ENCODE measurements at regions not wholly inside any gene's neighbourhood (a gene's known extent, or its start where the extent isn't known, plus 50 kb on each side); places are given as distances from the start of the nearest gene placed in this dataset.

- no peak overlapping the region for H3K27ac ChIP-seq (ENCODE audit: insufficient read depth, low read length, poor library complexity, severe bottlenecking)
- no peak for ATAC-seq (ENCODE audit: low read depth in 2 of 2)
- H3K27ac Mint-ChIP-seq, result no peak overlapping the region
- no peak overlapping the region for H3K4me3 ChIP-seq (ENCODE audit: low read depth, low read length)
- H3K27me3 ChIP-seq (ENCODE audit: control insufficient read depth, insufficient read depth, low read length), result no peaks in the 10 kb centered on the region
- H3K9me3 Mint-ChIP-seq, result peaks cover 0 to 5% (median 3%) of the 10 kb centered on the region in 7 donors
- DNase-seq, result no peak
- no peaks in the 10 kb centered on the region for H3K4me1 Mint-ChIP-seq
- no peaks in the 10 kb centered on the region for H3K36me3 Mint-ChIP-seq
- H3K4me3 Mint-ChIP-seq, result no peak overlapping the region
- H3K4me1 ChIP-seq (ENCODE audit: control insufficient read depth, insufficient read depth, low read length, poor library complexity, severe bottlenecking), result no peaks in the 10 kb centered on the region
- no peaks in the 10 kb centered on the region for H3K36me3 ChIP-seq (ENCODE audit: control insufficient read depth, insufficient read depth, low read length)
- no peaks in the 10 kb centered on the region for H3K9me3 ChIP-seq (ENCODE audit: control insufficient read depth in 2 of 2, low read length in 2 of 2)
- H3K27me3 Mint-ChIP-seq, result no peaks in the 10 kb centered on the region
Measured at GRCh38 chr4:44916411-44916810, 190.1 kb upstream of the GNPDA2 start.

- ATAC-seq (ENCODE audit: low read depth in 2 of 2) (no peak), DNase-seq (no peak)
- H3K36me3 Mint-ChIP-seq, result no peaks in the 10 kb centered on the region
- H3K27ac ChIP-seq (ENCODE audit: insufficient read depth, low read length, poor library complexity, severe bottlenecking), result no peak overlapping the region
- H3K27me3 Mint-ChIP-seq, result no peaks in the 10 kb centered on the region
- no peaks in the 10 kb centered on the region for H3K9me3 ChIP-seq (ENCODE audit: control insufficient read depth in 2 of 2, low read length in 2 of 2)
- H3K9me3 Mint-ChIP-seq, result peaks cover 0 to 5% (median 3%) of the 10 kb centered on the region in 7 donors
- no peaks in the 10 kb centered on the region for H3K4me1 ChIP-seq (ENCODE audit: control insufficient read depth, insufficient read depth, low read length, poor library complexity, severe bottlenecking)
- no peak overlapping the region for H3K4me3 Mint-ChIP-seq
- H3K4me3 ChIP-seq (ENCODE audit: low read depth, low read length), result no peak overlapping the region
- H3K27me3 ChIP-seq (ENCODE audit: control insufficient read depth, insufficient read depth, low read length), result no peaks in the 10 kb centered on the region
- H3K4me1 Mint-ChIP-seq, result no peaks in the 10 kb centered on the region
- H3K36me3 ChIP-seq (ENCODE audit: control insufficient read depth, insufficient read depth, low read length), result no peaks in the 10 kb centered on the region
- H3K27ac Mint-ChIP-seq, result no peak overlapping the region
Measured at GRCh38 chr4:44914748-44915147, 188.4 kb upstream of the GNPDA2 start.

- no peaks in the 10 kb centered on the region for H3K4me1 Mint-ChIP-seq
- H3K4me3 ChIP-seq (ENCODE audit: low read depth, low read length), result no peak overlapping the region
- H3K27ac Mint-ChIP-seq, result no peak overlapping the region
- H3K36me3 ChIP-seq (ENCODE audit: control insufficient read depth, insufficient read depth, low read length), result no peaks in the 10 kb centered on the region
- H3K4me1 ChIP-seq (ENCODE audit: control insufficient read depth, insufficient read depth, low read length, poor library complexity, severe bottlenecking), result no peaks in the 10 kb centered on the region
- peaks cover 0 to 4% (median 3%) of the 10 kb centered on the region in 7 donors for H3K9me3 Mint-ChIP-seq
- no peak overlapping the region for H3K27ac ChIP-seq (ENCODE audit: insufficient read depth, low read length, poor library complexity, severe bottlenecking)
- H3K27me3 ChIP-seq (ENCODE audit: control insufficient read depth, insufficient read depth, low read length), result no peaks in the 10 kb centered on the region
- no peaks in the 10 kb centered on the region for H3K9me3 ChIP-seq (ENCODE audit: control insufficient read depth in 2 of 2, low read length in 2 of 2)
- H3K4me3 Mint-ChIP-seq, result no peak overlapping the region
- no peaks in the 10 kb centered on the region for H3K36me3 Mint-ChIP-seq
- DNase-seq (no peak), ATAC-seq (ENCODE audit: low read depth in 2 of 2) (no peak)
- no peaks in the 10 kb centered on the region for H3K27me3 Mint-ChIP-seq
Measured at GRCh38 chr4:44914223-44914622, 187.9 kb upstream of the GNPDA2 start.

GRCh38 chr4:44912980-44913379 lies 186.6 kb upstream of the GNPDA2 start:
- no peaks in the 10 kb centered on the region for H3K9me3 ChIP-seq (ENCODE audit: control insufficient read depth in 2 of 2, low read length in 2 of 2)
- Mint-ChIP-seq H3K27ac (no peak overlapping the region), H3K4me1 (no peaks in the 10 kb centered on the region), H3K9me3 (peaks cover 0 to 5% (median 3%) of the 10 kb centered on the region in 7 donors), H3K4me3 (no peak overlapping the region), H3K27me3 (no peaks in the 10 kb centered on the region), H3K36me3 (no peaks in the 10 kb centered on the region)
- DNase-seq (no peak), ATAC-seq (ENCODE audit: low read depth in 2 of 2) (no peak)
- no peaks in the 10 kb centered on the region for H3K36me3 ChIP-seq (ENCODE audit: control insufficient read depth, insufficient read depth, low read length)
- H3K27ac ChIP-seq (ENCODE audit: insufficient read depth, low read length, poor library complexity, severe bottlenecking), result no peak overlapping the region
- H3K27me3 ChIP-seq (ENCODE audit: control insufficient read depth, insufficient read depth, low read length), result no peaks in the 10 kb centered on the region
- H3K4me1 ChIP-seq (ENCODE audit: control insufficient read depth, insufficient read depth, low read length, poor library complexity, severe bottlenecking), result no peaks in the 10 kb centered on the region
- no peak overlapping the region for H3K4me3 ChIP-seq (ENCODE audit: low read depth, low read length)

GRCh38 chr4:44908565-44908964 lies 182.2 kb upstream of the GNPDA2 start:
- no peak for ATAC-seq (ENCODE audit: low read depth in 2 of 2)
- peaks cover 1 to 14% (median 4%) of the 10 kb centered on the region in 7 donors for H3K9me3 Mint-ChIP-seq
- Histone ChIP-seq H3K36me3 (ENCODE audit: control insufficient read depth, insufficient read depth, low read length) (no peaks in the 10 kb centered on the region), H3K4me3 (ENCODE audit: low read depth, low read length) (no peak overlapping the region), H3K9me3 (ENCODE audit: control insufficient read depth in 2 of 2, low read length in 2 of 2) (no peaks in the 10 kb centered on the region), H3K27me3 (ENCODE audit: control insufficient read depth, insufficient read depth, low read length) (no peaks in the 10 kb centered on the region), H3K4me1 (ENCODE audit: control insufficient read depth, insufficient read depth, low read length, poor library complexity, severe bottlenecking) (no peaks in the 10 kb centered on the region), H3K27ac (ENCODE audit: insufficient read depth, low read length, poor library complexity, severe bottlenecking) (no peak overlapping the region)
- DNase-seq, result no peak
- no peaks in the 10 kb centered on the region for H3K27me3 Mint-ChIP-seq
- no peaks in the 10 kb centered on the region for H3K36me3 Mint-ChIP-seq
- H3K27ac Mint-ChIP-seq, result no peak overlapping the region
- H3K4me1 Mint-ChIP-seq, result no peaks in the 10 kb centered on the region
- H3K4me3 Mint-ChIP-seq, result no peak overlapping the region

GRCh38 chr4:44872246-44872645 lies 145.9 kb upstream of the GNPDA2 start:
- ATAC-seq (ENCODE audit: low read depth in 2 of 2), result no peak
- Histone ChIP-seq H3K36me3 (ENCODE audit: control insufficient read depth, insufficient read depth, low read length) (no peaks in the 10 kb centered on the region), H3K9me3 (ENCODE audit: control insufficient read depth in 2 of 2, low read length in 2 of 2) (no peaks in the 10 kb centered on the region)

GRCh38 chr4:44871133-44871532 lies 144.8 kb upstream of the GNPDA2 start:
- H3K4me3 Mint-ChIP-seq, result no peak overlapping the region

More at GRCh38 chr4:44872246-44872645, 145.9 kb upstream of the GNPDA2 start:
- no peaks in the 10 kb centered on the region for H3K4me1 Mint-ChIP-seq
- no peak overlapping the region for H3K4me3 Mint-ChIP-seq
- no peak for DNase-seq
- no peaks in the 10 kb centered on the region for H3K4me1 ChIP-seq (ENCODE audit: control insufficient read depth, insufficient read depth, low read length, poor library complexity, severe bottlenecking)
- H3K27ac Mint-ChIP-seq, result no peak overlapping the region
- no peaks in the 10 kb centered on the region for H3K27me3 ChIP-seq (ENCODE audit: control insufficient read depth, insufficient read depth, low read length)
- no peaks in the 10 kb centered on the region for H3K36me3 Mint-ChIP-seq
- H3K27ac ChIP-seq (ENCODE audit: insufficient read depth, low read length, poor library complexity, severe bottlenecking), result no peak overlapping the region
- no peak overlapping the region for H3K4me3 ChIP-seq (ENCODE audit: low read depth, low read length)
- H3K27me3 Mint-ChIP-seq, result no peaks in the 10 kb centered on the region
- H3K9me3 Mint-ChIP-seq, result peaks cover 0 to 4% (median 1%) of the 10 kb centered on the region in 7 donors

GRCh38 chr4:44869985-44870384 lies 143.6 kb upstream of the GNPDA2 start:
- H3K9me3 Mint-ChIP-seq, result peaks cover 0 to 4% (median 2%) of the 10 kb centered on the region in 7 donors
- no peaks in the 10 kb centered on the region for H3K27me3 Mint-ChIP-seq
- H3K4me1 Mint-ChIP-seq, result no peaks in the 10 kb centered on the region

More at GRCh38 chr4:44871133-44871532, 144.8 kb upstream of the GNPDA2 start:
- Mint-ChIP-seq H3K36me3 (no peaks in the 10 kb centered on the region), H3K27ac (no peak overlapping the region), H3K4me1 (no peaks in the 10 kb centered on the region), H3K27me3 (no peaks in the 10 kb centered on the region), H3K9me3 (peaks cover 0 to 4% (median 1%) of the 10 kb centered on the region in 7 donors)
- Histone ChIP-seq H3K4me3 (ENCODE audit: low read depth, low read length) (no peak overlapping the region), H3K9me3 (ENCODE audit: control insufficient read depth in 2 of 2, low read length in 2 of 2) (no peaks in the 10 kb centered on the region), H3K27ac (ENCODE audit: insufficient read depth, low read length, poor library complexity, severe bottlenecking) (no peak overlapping the region), H3K36me3 (ENCODE audit: control insufficient read depth, insufficient read depth, low read length) (no peaks in the 10 kb centered on the region), H3K27me3 (ENCODE audit: control insufficient read depth, insufficient read depth, low read length) (no peaks in the 10 kb centered on the region), H3K4me1 (ENCODE audit: control insufficient read depth, insufficient read depth, low read length, poor library complexity, severe bottlenecking) (no peaks in the 10 kb centered on the region)
- DNase-seq (no peak), ATAC-seq (ENCODE audit: low read depth in 2 of 2) (no peak)

More at GRCh38 chr4:44869985-44870384, 143.6 kb upstream of the GNPDA2 start:
- Mint-ChIP-seq H3K27ac (no peak overlapping the region), H3K4me3 (no peak overlapping the region), H3K36me3 (no peaks in the 10 kb centered on the region)
- Histone ChIP-seq H3K36me3 (ENCODE audit: control insufficient read depth, insufficient read depth, low read length) (no peaks in the 10 kb centered on the region), H3K9me3 (ENCODE audit: control insufficient read depth in 2 of 2, low read length in 2 of 2) (no peaks in the 10 kb centered on the region), H3K4me1 (ENCODE audit: control insufficient read depth, insufficient read depth, low read length, poor library complexity, severe bottlenecking) (no peaks in the 10 kb centered on the region), H3K27me3 (ENCODE audit: control insufficient read depth, insufficient read depth, low read length) (no peaks in the 10 kb centered on the region), H3K27ac (ENCODE audit: insufficient read depth, low read length, poor library complexity, severe bottlenecking) (no peak overlapping the region), H3K4me3 (ENCODE audit: low read depth, low read length) (no peak overlapping the region)
- no peak for DNase-seq
- ATAC-seq (ENCODE audit: low read depth in 2 of 2), result no peak

Data from CD4-positive, CD25-positive, alpha-beta regulatory T cell (primary cell).